Gastroesophageal sphincter (tissue), 3 donors: ENCODE measurements at regions not wholly inside any gene's neighbourhood (a gene's known extent, or its start where the extent isn't known, plus 50 kb on each side); places are given as distances from the start of the nearest gene placed in this dataset.

Source experiments
- POLR2A ChIP-seq, 2 donors: fragments of 450-650 bp; IDR thresholded peaks; one replicate each; pipeline ENCODE4 v1.6.1; 2017; ENCODE audit warnings: antibody characterized with exemption in 2 of 2, mild to moderate bottlenecking in 2 of 2, moderate library complexity in 1 of 2
- TF ChIP-seq, protein P1 (sequence below), 4 experiments: fragments of 200-600 bp in 2 of 4; fragments of 450-650 bp in 2 of 4; sonication (generic) in 1 of 4; IDR thresholded peaks; one replicate each; pipeline ENCODE4 v1.5.1; 2017 to 2019; ENCODE audit warnings: antibody characterized with exemption in 4 of 4, mild to moderate bottlenecking in 2 of 4, moderate library complexity in 2 of 4

DNA sequence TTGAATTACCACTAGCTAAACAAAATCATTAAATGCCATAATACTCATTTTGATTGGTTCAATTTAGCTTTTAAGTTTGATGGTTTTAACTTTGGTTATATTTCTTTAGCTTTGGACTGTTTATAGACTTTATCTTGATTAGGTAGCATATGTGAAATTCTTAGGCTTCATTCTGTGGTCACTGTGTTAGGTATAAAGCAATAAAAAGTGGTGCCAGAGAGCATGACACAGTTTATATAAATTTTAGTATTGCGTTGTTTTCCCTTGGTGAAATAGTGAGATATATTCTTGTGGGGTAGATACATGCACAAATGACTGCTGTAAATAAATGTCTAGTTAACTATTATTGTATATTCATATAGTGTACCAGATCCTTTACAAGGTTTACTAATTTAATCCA is 474.2 kb upstream of the GRID2 start:
- TF ChIP-seq, protein P1, sequence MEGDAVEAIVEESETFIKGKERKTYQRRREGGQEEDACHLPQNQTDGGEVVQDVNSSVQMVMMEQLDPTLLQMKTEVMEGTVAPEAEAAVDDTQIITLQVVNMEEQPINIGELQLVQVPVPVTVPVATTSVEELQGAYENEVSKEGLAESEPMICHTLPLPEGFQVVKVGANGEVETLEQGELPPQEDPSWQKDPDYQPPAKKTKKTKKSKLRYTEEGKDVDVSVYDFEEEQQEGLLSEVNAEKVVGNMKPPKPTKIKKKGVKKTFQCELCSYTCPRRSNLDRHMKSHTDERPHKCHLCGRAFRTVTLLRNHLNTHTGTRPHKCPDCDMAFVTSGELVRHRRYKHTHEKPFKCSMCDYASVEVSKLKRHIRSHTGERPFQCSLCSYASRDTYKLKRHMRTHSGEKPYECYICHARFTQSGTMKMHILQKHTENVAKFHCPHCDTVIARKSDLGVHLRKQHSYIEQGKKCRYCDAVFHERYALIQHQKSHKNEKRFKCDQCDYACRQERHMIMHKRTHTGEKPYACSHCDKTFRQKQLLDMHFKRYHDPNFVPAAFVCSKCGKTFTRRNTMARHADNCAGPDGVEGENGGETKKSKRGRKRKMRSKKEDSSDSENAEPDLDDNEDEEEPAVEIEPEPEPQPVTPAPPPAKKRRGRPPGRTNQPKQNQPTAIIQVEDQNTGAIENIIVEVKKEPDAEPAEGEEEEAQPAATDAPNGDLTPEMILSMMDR (IDR thresholded peaks at IDR 0.05): no peak
- no peak for TF ChIP-seq POLR2A (IDR thresholded peaks at IDR 0.05)
